ENCODE measurements at regions not wholly inside any gene's neighbourhood (a gene's known extent, or its start where the extent isn't known, plus 50 kb on each side); places are given as distances from the start of the nearest gene placed in this dataset.
"Not testable (repeated sequence)": the region's sequence is repeated elsewhere in the genome, so short reads cannot be mapped to it uniquely, and the experiment has no call there.

GRCh38 chr21:13037716-13038115 lies 571.9 kb upstream of the POTED start:
- TF ChIP-seq SIN3A (IDR thresholded peaks at IDR 0.05; ENCODE audit: borderline replicate concordance, insufficient read depth, low read depth, low read length); REST (IDR thresholded peaks at IDR 0.05; ENCODE audit: insufficient read depth in 1 of 2, low read depth in 2 of 2, low read length in 1 of 2): not testable (repeated sequence)
- TF ChIP-seq, protein P1, sequence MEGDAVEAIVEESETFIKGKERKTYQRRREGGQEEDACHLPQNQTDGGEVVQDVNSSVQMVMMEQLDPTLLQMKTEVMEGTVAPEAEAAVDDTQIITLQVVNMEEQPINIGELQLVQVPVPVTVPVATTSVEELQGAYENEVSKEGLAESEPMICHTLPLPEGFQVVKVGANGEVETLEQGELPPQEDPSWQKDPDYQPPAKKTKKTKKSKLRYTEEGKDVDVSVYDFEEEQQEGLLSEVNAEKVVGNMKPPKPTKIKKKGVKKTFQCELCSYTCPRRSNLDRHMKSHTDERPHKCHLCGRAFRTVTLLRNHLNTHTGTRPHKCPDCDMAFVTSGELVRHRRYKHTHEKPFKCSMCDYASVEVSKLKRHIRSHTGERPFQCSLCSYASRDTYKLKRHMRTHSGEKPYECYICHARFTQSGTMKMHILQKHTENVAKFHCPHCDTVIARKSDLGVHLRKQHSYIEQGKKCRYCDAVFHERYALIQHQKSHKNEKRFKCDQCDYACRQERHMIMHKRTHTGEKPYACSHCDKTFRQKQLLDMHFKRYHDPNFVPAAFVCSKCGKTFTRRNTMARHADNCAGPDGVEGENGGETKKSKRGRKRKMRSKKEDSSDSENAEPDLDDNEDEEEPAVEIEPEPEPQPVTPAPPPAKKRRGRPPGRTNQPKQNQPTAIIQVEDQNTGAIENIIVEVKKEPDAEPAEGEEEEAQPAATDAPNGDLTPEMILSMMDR (IDR thresholded peaks at IDR 0.05): not testable (repeated sequence)
